ENCODE measurements at regions not wholly inside any gene's neighbourhood (a gene's known extent, or its start where the extent isn't known, plus 50 kb on each side); places are given as distances from the start of the nearest gene placed in this dataset.

- TF ChIP-seq REST (IDR thresholded peaks at IDR 0.05; ENCODE audit: insufficient replicate concordance, low read depth) (no peak), POLR2AphosphoS5 (IDR thresholded peaks at IDR 0.05; ENCODE audit: low read depth) (no peak), SPI1 (IDR thresholded peaks at IDR 0.05; ENCODE audit: borderline replicate concordance, low read depth) (no peak), GABPA (IDR thresholded peaks at IDR 0.05; ENCODE audit: low read depth) (no peak), CTCF (IDR thresholded peaks at IDR 0.05; ENCODE audit: insufficient read depth, low read length) (no peak)
- Histone ChIP-seq H3K27ac (replicated peaks) (no peak overlapping the region), H3K4me3 (replicated peaks; ENCODE audit: insufficient read depth, low read length) (no peak overlapping the region), H3K27me3 (ENCODE audit: insufficient read depth, poor library complexity, severe bottlenecking) (no peaks in the 10 kb centered on the region)
- DNase-seq (ENCODE audit: low read depth in 1 of 2, low spot score in 1 of 2): no peak
Observed at GRCh38 chr13:89470901-89471300, 1799.7 kb downstream of the SLITRK5 start.

- no peak for DNase-seq (ENCODE audit: low read depth in 1 of 2, low spot score in 1 of 2)
- Histone ChIP-seq H3K27ac (replicated peaks) (no peak overlapping the region), H3K4me3 (replicated peaks; ENCODE audit: insufficient read depth, low read length) (no peak overlapping the region), H3K27me3 (ENCODE audit: insufficient read depth, poor library complexity, severe bottlenecking) (no peaks in the 10 kb centered on the region)
- TF ChIP-seq REST (IDR thresholded peaks at IDR 0.05; ENCODE audit: insufficient replicate concordance, low read depth): no peak
- no peak for TF ChIP-seq CTCF (IDR thresholded peaks at IDR 0.05; ENCODE audit: insufficient read depth, low read length)
- TF ChIP-seq GABPA (IDR thresholded peaks at IDR 0.05; ENCODE audit: low read depth): no peak
- no peak for TF ChIP-seq SPI1 (IDR thresholded peaks at IDR 0.05; ENCODE audit: borderline replicate concordance, low read depth)
- no peak for TF ChIP-seq POLR2AphosphoS5 (IDR thresholded peaks at IDR 0.05; ENCODE audit: low read depth)
Observed at GRCh38 chr13:89474432-89474831, 1803.3 kb downstream of the SLITRK5 start.

GRCh38 chr13:89486065-89486464, 1814.9 kb downstream of the SLITRK5 start:
- H3K27me3 ChIP-seq (ENCODE audit: insufficient read depth, poor library complexity, severe bottlenecking): no peaks in the 10 kb centered on the region
- no peak for TF ChIP-seq GABPA (IDR thresholded peaks at IDR 0.05; ENCODE audit: low read depth)
- TF ChIP-seq CTCF (IDR thresholded peaks at IDR 0.05; ENCODE audit: insufficient read depth, low read length): no peak
- no peak for TF ChIP-seq SPI1 (IDR thresholded peaks at IDR 0.05; ENCODE audit: borderline replicate concordance, low read depth)
- TF ChIP-seq POLR2AphosphoS5 (IDR thresholded peaks at IDR 0.05; ENCODE audit: low read depth): no peak
- no peak for TF ChIP-seq REST (IDR thresholded peaks at IDR 0.05; ENCODE audit: insufficient replicate concordance, low read depth)
- no peak for DNase-seq (ENCODE audit: low read depth in 1 of 2, low spot score in 1 of 2)
- H3K4me3 ChIP-seq (replicated peaks; ENCODE audit: insufficient read depth, low read length): no peak overlapping the region
- H3K27ac ChIP-seq (replicated peaks): no peak overlapping the region
